ACHN (cell line): ENCODE measurements at regions not wholly inside any gene's neighbourhood (a gene's known extent, or its start where the extent isn't known, plus 50 kb on each side); places are given as distances from the start of the nearest gene placed in this dataset.

Experiments
- DNase-seq: peaks from one replicate; pipeline ENCODE4 v3.0.0-alpha.2; 2015
- in situ Hi-C: cut with HindIII; loops from 2 replicates; pipeline ENCODE4 v1.10.0; 2017; ENCODE audit warnings: low sequenced_read_pairs, low pct_ligation_motif_present, low pct_unique_long_range_greater_than_20kb

DNA sequence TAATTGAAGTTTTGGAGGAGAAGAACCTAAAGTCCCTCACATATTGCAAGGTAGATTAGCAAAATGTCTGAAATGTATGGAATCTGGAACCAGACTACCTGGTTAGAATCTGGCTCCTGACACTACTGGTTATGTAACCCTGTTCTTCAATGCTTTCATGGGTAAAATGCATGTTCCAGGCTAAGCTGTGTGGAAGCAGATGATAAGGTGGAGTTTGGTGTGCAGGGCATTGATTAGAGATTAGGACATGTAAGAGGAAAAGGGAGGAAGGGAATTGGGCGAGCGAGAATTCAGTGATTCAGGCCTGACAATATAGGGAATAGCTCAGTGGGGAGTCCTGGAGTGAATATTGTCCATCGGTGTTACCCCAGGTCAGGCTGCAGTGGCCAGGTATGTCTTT is 165.8 kb upstream of the SFRP2 start:
- DNase-seq, result no peak
- in situ Hi-C loops, result no loop called here

DNA sequence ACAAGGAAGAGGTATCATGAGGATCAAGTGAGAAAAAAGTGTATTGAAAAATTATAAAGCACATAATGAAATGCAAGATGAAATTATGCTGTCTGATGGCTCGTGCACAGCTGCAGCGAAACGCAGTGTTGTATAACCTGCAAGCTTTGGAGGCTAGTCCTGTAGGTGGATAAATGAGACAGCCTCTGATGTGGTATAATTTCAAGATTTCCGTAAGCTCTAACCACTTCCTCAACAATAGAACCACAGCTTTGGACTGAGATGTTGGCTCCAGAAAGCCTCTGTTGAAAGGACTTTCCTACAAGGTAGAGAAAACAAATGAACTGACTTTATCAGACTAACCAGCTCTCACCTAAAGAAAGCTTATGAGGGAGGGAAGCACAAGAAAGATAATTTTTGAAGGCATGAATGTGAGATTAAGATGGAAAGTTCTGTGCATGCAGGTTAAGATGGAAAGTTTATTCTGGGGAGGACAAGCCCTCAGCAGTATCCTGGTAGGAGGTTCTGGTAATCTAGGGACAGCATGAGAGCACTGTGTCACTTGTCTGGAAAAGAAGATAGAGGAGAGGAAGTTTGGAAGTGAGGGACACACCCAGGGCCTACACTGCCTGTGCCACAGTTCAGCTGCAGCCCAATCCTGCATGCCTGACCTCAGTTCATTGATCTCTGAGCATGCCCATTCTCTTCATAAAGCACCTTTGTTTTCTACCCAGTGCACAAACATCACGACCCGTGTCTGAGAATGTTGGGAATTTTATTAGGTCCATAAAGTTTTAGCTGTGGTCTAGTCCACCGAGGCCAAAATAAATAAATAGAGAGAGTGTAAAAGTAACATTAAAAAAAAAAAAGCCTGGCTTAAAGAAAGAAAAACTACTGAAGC is 161.5 kb upstream of the SFRP2 start:
- no peak for DNase-seq
- in situ Hi-C loops, result no loop called here

DNA sequence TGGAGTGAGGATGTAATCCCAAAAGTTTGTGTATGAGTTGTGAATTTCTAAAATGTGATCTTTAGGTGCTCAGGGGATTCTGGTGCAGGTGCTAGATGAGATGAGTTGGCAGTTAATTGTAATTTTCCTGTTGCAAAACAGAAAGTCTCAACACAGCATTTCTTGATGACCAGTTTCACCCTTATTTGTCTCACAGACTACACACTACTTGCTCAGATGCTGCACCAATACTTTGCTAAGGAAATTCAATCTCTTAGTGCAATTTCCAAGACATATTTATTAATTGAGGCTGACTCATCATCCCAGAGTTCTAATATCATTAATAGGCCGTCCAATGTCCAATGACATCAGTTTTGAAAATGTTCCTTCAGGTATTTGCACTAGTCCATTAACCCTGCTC is 159.2 kb upstream of the SFRP2 start:
- in situ Hi-C loops, result no loop called here
- no peak for DNase-seq

DNA sequence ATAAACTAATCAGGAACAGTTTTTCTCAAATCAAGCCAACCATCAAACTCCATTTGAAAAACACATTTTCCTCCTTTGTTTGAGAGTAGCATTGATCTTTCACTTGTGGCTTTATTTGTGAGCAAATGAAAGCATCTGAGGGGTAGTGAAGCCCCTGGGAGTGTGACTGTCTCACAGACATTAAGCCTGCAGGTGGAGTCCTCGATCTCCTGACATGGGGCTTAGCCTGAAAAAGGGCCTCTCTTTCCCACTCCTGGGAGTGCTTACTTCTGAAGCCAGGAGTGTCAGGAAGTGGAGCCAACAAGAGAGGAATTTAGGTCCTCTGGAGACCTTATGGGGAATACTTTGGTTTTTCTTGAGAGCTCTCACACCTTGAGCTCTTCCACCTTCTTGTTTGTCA is 158.2 kb upstream of the SFRP2 start:
- no peak for DNase-seq
- in situ Hi-C loops, result no loop called here

DNA sequence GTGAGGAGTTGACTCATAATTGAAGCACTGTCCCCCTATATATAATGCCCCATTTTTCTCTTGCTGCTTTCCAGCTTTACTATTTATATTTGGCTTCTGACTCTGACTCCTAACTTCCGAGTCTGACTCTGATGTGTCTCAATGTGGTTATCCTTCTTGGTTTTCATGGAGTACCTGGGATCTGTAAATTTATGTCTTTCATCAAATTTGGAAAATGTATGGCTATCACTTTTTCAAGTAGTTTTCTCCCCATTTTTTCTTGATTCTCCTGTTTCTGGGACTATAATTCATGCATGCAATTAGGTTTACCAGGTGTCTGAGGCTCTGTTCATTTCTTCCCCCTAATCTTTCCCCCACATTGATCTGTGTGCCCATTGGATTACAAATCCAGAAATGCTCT is 156.8 kb upstream of the SFRP2 start:
- DNase-seq, result no peak
- in situ Hi-C loops, result no loop called here

DNA sequence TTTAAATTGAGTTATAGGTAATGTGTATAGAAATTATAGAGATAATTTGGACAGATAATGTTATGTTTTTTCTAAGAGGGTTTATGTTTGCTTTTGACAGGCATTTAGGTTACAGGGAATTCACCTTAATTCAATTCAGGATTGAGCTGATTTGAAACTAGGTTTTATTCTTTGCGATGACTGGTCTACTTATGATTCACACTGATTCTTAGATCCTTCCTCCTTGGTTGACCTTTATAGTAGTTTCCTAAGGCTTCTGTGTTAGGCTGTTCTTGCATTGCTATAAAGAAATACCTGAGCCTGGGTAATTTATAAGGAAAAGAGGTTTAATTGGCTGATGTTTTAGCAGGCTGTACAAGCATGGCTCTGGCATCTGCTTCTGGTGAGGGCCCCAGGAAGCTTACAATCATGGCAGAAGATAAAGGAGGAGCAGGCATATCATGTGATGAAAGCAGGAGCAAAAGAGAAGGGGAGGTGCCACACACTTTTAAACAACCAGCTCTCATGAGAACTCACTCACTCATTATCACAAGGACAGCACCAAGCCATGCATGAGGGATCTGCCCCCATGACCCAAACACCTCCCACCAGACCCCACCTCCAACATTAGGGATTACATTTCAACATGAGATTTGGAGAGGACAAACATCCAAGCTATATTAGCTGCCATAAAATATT is 155.0 kb upstream of the SFRP2 start:
- in situ Hi-C loops, result no loop called here
- no peak for DNase-seq

DNA sequence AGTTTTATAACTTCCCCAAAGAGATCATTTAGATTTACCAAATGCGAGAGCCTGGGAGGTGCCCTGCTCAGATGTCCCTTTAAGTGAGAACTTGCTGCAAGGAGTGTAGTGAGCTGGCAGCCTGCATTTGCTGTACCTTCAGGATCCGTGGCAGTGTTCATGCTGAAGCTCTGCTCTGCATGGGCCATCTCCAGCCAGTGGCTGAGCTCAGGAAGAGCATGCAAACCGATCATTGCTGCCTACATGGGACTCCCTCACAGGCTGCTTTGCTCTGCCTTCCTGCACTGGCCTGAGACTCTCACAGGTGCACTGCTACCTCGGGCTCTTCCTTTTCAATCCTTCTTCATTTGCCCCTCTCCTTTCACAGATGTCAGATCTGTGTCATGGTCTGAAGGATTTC is 152.0 kb upstream of the SFRP2 start:
- in situ Hi-C loops, result no loop called here
- DNase-seq, result no peak

DNA sequence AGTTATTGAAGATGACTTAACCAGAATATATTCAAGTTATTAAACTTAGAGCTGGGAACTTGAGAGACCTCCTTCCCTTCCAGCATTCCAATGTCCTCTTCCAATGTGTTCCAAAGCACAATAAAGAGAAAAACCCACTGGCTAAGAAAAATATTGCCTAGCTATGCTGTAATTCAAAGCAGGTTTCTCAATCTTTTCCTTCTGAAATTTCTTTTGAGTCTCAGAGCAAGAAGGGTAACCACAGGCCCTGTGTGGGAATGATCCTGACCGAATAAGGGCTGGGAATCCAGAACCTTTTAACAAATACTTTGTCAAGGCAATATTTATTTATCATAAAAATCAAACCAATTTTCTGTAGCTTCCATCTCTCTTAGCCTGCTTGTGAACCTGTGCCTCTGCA is 150.7 kb upstream of the SFRP2 start:
- in situ Hi-C loops, result no loop called here
- no peak for DNase-seq

DNA sequence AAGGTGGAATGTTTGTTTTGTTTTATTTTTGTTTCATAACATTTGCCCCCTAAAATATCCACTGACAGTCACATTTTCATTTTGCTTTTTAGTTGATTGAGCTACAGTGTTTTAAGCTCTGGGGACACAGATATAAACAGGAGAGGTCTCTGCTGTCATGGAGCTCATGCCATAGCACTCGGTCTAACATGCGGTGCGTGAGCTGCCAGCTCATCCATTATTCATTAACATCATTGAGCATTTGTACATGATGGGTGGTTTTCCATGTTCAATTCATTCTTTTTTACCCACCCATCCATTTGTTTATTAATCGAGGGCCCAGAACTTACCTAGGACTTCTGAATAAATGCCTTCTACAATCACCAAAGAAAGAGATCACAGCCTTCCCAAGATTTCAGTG is 150.1 kb upstream of the SFRP2 start:
- no peak for DNase-seq
- in situ Hi-C loops, result no loop called here

DNA sequence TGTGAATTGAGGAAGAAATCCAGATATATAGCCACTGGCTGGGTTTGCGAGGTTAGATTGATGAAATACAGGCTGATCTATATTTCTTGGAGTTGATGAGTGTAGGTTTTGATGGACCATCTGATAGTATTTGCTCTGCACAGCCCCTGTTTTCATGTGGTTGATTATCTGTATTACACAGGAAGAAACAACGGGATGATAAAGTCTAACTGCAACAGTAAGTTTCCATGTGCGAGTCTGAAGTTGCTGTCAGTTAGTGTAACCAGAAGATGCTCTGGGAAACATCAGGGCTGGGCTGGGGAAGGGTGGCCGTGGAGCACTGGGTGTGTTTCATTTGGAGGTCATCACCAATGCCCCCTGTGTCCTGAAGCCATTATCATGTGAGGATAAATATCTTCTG is 148.4 kb upstream of the SFRP2 start:
- no peak for DNase-seq
- in situ Hi-C loops, result no loop called here

DNA sequence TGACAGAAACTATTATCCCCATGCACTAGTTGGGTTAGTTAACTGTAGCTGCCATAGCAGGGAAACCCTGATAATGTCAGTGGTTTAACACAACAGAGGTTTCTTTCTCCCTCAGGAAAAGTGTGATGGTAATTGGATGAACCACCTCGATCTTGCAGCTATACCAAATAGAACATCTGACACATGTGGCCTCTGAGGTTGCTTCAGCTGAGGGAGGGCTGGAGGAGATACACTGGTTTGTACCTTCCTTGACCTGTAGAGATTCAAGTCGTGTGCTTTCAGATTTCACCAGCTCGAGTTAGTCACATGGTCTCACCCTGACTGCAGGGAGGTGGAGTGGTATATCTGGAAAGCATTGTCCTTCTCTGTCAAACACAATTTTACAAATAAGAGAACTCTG is 147.2 kb upstream of the SFRP2 start:
- no peak for DNase-seq
- in situ Hi-C loops, result no loop called here

DNA sequence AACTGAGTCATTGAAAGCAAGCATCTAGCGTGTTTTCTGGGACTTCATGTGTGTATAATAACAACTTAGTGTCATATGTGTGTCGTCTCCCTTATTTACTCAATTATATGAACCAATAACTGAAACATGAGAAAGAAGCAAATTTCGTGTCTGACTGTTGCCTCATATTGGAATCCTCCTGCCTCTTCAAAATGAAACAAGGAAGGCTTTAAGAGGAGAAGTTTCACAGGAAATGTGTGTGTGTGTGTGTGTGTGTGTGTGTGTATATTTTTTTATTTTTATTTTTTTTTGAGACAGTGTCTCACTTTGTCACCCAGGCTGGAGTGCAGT is 145.8 kb upstream of the SFRP2 start:
- DNase-seq, result no peak
- in situ Hi-C loops, result no loop called here

DNA sequence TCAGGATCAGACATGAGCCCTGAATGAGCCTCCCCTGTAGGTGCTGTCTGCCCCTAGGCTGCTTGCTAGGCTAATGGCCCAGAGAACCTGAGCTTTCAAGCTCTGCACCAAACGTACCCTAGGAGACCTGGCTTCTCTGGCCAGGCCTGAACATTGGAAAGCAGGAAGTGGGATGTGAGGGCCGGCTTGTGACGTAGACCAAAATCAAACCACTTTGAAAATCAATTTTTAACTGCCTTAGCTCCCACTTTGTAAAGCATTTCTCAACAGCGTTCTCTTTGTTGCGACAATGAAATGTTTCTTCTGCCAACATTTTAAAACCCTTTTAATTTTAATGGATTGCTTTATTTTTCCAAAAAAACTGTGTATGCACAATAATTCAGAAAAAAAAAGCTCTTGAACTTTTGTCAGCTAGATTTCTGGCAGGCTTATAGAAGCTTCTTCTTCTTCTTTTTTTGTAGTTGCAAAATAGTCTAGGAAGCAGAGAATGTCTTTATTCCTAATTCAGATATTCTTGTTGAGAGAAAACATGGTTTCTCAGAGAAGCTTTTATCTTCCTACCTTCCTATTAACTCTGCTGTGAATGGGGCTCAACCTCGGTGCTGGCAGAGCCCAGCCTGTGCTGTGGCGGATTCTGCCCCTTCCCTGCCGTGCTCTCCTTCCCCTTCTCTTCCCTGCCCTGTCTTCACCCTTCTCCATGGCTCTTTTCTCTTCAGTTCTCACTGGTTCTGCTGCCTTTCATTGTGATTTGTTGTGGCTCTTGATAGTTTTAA is 145.2 kb upstream of the SFRP2 start:
- in situ Hi-C loops, result no loop called here
- no peak for DNase-seq

DNA sequence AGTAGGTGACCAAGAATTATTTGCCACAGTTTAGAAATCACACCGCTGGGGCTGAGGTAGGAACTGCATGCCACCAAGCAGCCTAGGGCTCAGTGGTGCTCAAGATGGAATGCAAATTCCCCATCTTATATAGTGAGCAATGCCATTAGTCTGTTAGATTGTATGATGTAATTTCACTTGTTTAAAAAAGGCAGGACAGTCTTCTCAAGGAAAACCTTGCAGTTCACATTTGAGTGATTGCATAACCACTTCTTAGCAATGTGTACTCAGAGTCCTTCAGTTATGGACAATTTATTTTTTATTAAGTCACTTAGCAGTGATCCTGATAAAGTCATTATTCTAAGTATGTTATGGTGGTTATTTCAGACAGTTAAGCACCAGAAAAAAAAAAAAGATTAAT is 142.9 kb upstream of the SFRP2 start:
- no peak for DNase-seq
- in situ Hi-C loops, result no loop called here

DNA sequence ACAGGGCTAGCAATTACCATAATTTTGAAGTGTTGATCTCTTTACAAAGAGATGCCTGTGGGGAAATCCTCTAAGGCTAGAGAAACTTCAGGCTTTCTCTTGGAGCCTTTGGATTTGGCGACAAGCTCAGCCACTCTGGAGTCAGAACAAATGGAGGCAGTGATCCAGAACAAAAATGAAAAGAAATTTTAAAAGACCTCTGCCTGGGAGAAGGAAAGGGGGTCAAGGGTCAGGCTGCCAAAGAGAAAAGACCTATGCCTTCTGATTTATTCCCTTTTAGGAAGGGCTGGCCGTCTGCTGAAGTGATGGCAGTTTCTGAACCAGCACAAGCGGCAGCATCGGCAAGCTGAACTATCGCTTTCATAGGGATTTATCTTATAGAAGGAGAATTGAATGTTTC is 140.8 kb upstream of the SFRP2 start:
- DNase-seq, result no peak
- in situ Hi-C loops, result no loop called here

DNA sequence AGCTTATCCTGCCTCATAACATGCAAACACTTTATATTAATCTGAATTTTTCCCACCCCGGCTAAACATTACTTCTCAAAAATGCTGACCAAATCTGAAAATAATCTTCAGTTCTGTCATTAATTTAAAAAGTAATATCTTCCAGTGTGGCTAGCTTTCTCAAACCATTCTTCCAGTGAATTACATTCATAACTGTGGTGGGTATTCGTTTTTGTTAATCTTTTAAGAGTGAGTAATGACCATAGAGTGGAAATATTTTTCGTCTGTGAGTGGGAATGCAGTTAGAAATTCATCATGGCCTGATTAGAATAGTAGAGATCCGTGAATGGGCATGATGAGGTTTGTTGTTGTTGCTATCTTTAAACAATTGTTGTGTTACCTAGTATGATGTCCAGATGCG is 138.6 kb upstream of the SFRP2 start:
- no peak for DNase-seq
- in situ Hi-C loops, result no loop called here

DNA sequence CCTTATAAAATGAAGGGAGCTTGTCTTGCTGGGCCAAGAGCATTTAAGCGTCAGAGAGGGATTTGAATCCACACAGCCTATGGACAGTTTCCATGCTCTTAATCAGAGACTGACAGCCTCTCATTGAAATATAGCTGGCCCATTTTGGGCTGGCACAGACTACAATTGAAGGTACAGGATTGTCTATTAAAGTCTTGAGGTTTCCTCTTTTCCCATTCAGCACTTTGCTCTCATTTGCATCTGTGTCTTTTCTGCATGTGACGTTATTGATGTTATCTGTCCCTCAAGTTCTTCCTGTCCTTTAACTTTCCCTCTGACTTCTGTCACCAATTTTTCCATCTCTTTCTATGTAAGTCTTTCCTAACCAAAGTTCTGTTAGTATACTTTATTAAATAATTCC is 133.3 kb upstream of the SFRP2 start:
- in situ Hi-C loops, result no loop called here
- no peak for DNase-seq

DNA sequence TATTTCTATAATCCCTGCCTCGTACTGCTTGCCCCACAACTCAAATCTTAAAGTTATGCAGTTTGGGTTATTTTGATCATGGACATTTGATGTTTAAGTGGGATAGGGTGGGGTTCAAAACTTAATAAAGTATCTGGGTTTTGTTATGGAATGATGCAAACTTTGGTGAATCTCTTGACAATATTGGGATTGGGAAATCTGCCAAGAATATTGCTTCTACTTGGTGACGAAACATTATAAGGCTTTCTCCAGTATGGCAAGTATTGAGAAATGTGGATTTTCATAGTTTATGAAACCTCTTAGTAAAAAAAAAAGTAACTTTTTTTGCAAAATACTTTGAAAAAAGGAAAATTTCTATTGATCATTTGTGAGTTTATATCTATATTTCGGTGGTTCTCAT is 130.8 kb upstream of the SFRP2 start:
- DNase-seq, result no peak
- in situ Hi-C loops, result no loop called here

DNA sequence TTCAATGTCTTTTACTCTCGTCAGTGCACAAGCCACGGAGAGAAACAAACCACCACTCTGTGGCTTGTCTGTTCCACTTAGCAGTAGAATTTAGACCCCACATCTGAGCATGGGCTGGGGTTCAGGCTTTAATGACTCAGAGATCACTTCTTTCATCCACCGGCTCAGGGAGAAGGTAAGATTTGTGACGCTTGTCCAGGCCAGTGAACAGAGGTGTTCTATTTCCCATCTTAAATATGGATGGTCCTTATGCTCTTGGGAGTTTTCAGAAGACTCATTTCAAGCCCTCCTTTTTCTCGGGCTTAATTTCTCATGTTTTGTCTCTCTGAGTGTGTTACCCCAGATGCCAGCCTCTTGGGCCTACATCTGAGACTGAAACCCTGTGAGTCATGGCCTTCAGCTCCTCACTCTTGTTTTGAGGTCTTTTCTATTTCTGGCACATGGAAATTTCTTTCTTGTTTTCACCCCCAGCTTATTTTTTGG is 127.4 kb upstream of the SFRP2 start:
- in situ Hi-C loops, result no loop called here
- DNase-seq, result no peak

DNA sequence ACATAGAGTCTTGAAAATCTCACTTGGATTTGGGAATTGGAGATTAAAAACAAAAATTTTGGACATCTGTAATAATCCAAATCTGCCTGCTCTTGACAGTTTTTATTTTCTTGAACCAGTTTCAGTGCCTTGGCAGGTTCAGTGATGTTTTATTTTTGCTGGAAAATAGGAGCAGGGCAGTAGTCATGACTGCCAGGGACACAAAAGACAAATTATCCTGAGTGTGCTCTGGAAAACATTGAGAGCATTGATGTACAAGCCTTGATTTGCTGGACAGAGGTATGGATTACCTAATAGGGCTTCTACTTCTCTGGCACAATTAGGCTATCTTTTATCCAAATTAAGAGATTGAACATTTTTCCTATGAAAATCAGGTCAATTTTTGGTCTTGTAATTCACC is 123.4 kb upstream of the SFRP2 start:
- no peak for DNase-seq
- in situ Hi-C loops, result no loop called here
